Ishikawa (cell line): ENCODE measurements at regions not wholly inside any gene's neighbourhood (a gene's known extent, or its start where the extent isn't known, plus 50 kb on each side); places are given as distances from the start of the nearest gene placed in this dataset.

ENCODE experiments used
- CEBPB ChIP-seq: IDR thresholded peaks from 2 replicates; pipeline ENCODE4 v1.6.1; 2012
- CREB1 ChIP-seq: IDR thresholded peaks from 2 replicates; pipeline ENCODE4 v1.6.1; 2012; ENCODE audit warnings: low read depth
- EP300 ChIP-seq: IDR thresholded peaks from 2 replicates; pipeline ENCODE4 v1.6.1; 2012; ENCODE audit warnings: borderline replicate concordance
- MAX ChIP-seq: IDR thresholded peaks from 2 replicates; pipeline ENCODE4 v1.6.1; 2012
- NFIC ChIP-seq: IDR thresholded peaks from 2 replicates; pipeline ENCODE4 v1.6.1; 2012
- RAD21 ChIP-seq: IDR thresholded peaks from 2 replicates; pipeline ENCODE4 v1.6.1; 2012; ENCODE audit warnings: low read depth
- REST ChIP-seq: IDR thresholded peaks from 2 replicates; pipeline ENCODE4 v1.6.1; 2012; ENCODE audit warnings: low read depth, mild to moderate bottlenecking
- TAF1 ChIP-seq: IDR thresholded peaks from 2 replicates; pipeline ENCODE4 v1.6.1; 2012; ENCODE audit warnings: low read depth, mild to moderate bottlenecking
- TCF12 ChIP-seq: IDR thresholded peaks from 2 replicates; pipeline ENCODE4 v1.6.1; 2012; ENCODE audit warnings: low read depth
- TEAD4 ChIP-seq: IDR thresholded peaks from 2 replicates; pipeline ENCODE4 v1.6.1; 2012
- USF1 ChIP-seq: IDR thresholded peaks from 2 replicates; pipeline ENCODE4 v1.6.1; 2012
- YY1 ChIP-seq: IDR thresholded peaks from 2 replicates; pipeline ENCODE4 v1.6.1; 2012; ENCODE audit warnings: low read depth

GRCh38 chr12:131403676-131404075 is 307.2 kb upstream of the SFSWAP start:
- TF ChIP-seq MAX (no peak), RAD21 (no peak), YY1 (no peak), TAF1 (no peak), CEBPB (no peak), EP300 (no peak), NFIC (no peak), TEAD4 (no peak), USF1 (no peak), TCF12 (no peak), REST (no peak), CREB1 (no peak)
